ENCODE measurements at regions not wholly inside any gene's neighbourhood (a gene's known extent, or its start where the extent isn't known, plus 50 kb on each side); places are given as distances from the start of the nearest gene placed in this dataset.
"Not testable (repeated sequence)": the region's sequence is repeated elsewhere in the genome, so short reads cannot be mapped to it uniquely, and the experiment has no call there.

DNA sequence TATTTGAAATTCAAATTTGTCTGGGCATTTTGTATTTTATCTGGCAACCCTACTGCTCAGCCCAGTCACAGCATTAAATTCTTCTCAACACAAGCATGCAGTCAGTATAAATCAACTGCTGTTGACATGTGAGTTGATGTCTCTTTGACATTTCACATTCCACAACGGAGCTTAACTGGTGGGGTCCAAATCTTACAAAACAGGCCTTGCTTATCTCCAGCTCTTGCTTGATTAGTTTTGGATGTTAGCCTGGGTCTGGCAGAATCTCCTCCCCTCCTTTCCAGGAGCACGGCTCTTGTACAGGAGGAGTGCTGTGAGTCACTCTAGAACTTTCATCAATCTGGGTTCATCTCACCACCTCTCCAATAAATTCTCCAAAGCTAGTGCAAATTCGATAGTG lies 80.8 kb upstream of the PHACTR1 start:
- no peak for DNase-seq
- Mint-ChIP-seq H3K27ac (no peak overlapping the region), H3K4me1 (no peaks in the 10 kb centered on the region), H3K4me3 (no peak overlapping the region), H3K27me3 (no peaks in the 10 kb centered on the region), H3K36me3 (no peaks in the 10 kb centered on the region), H3K9me3 (peaks cover 3% of the 10 kb centered on the region)
- CTCF ChIA-PET, result interaction anchor here (1.3 kb wide), 1 partner anchor 258 kb away, joined by 4 read pairs; no protein-coding TSS in a partner anchor

DNA sequence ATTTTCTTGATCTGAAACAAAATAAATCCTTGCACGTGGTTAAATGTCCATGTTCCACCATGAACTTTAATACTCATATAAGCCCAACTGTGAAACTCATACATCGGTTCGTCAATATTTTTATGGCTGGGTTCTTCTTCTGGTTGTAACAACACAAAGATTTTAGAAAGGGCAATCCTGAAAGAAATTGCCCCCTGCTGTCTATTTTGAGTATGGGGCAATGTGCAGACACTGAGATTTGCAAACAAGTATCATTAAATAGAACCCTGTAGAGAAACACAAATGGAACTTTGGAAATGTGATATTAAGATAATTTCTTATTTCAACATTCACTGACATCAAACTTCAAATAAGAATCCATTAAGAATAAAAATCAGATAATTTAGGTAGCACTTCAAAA lies 80.2 kb upstream of the PHACTR1 start:
- Mint-ChIP-seq H3K4me1 (no peaks in the 10 kb centered on the region), H3K4me3 (no peak overlapping the region), H3K27me3 (no peaks in the 10 kb centered on the region), H3K27ac (no peak overlapping the region), H3K36me3 (no peaks in the 10 kb centered on the region), H3K9me3 (peaks cover 3% of the 10 kb centered on the region)
- no peak for DNase-seq
- CTCF ChIA-PET, result interaction anchor here (1.7 kb wide), 1 partner anchor 257 kb away, joined by 6 read pairs; no protein-coding TSS in a partner anchor

GRCh38 chr6:12637960-12638641 lies 78.5 kb upstream of the PHACTR1 start:
- peaks cover 6% of the 10 kb centered on the region for H3K9me3 Mint-ChIP-seq
- H3K4me3 Mint-ChIP-seq, result no peak overlapping the region
- H3K27me3 Mint-ChIP-seq, result no peaks in the 10 kb centered on the region
- DNase-seq, result peak; percentile 51
- H3K27ac Mint-ChIP-seq, result no peak overlapping the region
- CTCF ChIA-PET, result interaction anchor here (0.6 to 1.7 kb wide), 7 partner anchors 11 to 1054 kb away, joined by 3 to 6 read pairs (median 3); no protein-coding TSS in a partner anchor
- no peaks in the 10 kb centered on the region for H3K4me1 Mint-ChIP-seq
- H3K36me3 Mint-ChIP-seq, result no peaks in the 10 kb centered on the region

DNA sequence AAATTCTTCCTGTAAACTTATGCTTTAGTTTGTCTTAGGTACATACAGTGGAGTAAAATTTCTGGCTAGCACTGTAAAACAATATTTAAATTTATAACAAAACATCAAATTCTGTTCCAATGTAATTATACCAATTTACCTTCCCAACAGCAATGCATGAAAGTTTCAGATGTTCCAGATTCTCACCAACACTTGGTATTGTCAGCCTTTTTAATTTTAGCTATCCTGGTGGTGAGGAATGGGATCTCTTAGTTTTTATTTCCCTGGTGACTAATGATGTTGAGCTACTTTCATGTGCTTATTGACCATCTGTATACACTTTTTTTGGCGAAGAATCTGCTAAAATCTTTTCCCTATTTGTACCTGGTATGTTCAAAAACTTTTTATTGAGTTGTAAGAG lies 76.1 kb upstream of the PHACTR1 start:
- CTCF ChIA-PET, result no interaction called here
- Mint-ChIP-seq H3K27me3 (no peaks in the 10 kb centered on the region), H3K4me3 (no peak overlapping the region), H3K27ac (no peak overlapping the region), H3K9me3 (peaks cover 6% of the 10 kb centered on the region), H3K36me3 (no peaks in the 10 kb centered on the region), H3K4me1 (no peaks in the 10 kb centered on the region)
- DNase-seq, result no peak

DNA sequence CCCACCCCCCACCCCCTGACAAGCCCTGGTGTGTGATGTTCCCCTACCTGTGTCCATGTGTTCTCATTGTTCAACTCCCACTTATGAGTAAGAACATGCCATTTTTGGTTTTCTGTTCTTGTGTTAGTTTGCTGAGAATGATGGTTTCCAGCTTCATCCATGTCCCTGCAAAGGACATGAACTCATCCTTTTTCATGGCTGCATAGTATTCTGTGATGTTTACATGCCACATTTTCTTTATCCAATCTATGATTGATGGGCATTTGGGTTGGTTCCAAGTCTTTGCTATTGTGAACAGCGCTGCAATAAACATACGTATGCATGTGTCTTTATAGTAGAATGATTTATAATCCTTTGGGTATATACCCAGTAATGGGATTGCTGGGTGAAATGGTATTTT lies 74.8 kb upstream of the PHACTR1 start:
- H3K36me3 Mint-ChIP-seq, H3K4me1 Mint-ChIP-seq, H3K27me3 Mint-ChIP-seq, H3K4me3 Mint-ChIP-seq, H3K27ac Mint-ChIP-seq, DNase-seq, H3K9me3 Mint-ChIP-seq, CTCF ChIA-PET: not testable (repeated sequence)

DNA sequence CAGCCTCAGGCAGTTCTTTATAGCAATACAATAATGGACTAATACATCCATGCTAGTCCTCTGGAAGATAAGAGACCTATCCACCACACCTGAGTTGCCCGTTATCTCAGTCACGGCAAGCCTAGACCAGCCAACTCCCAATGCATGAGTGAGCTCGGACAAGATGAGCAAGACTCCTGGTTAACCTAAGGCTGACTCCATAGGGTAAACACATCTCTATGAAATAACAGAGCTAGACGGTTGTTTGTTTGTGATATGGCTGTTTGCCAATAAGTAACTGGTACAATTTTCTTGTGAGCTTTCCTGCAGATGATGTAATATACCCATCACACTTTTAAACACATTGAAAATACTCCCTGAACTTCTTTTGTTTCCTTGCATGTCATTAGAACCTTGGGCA lies 70.6 kb upstream of the PHACTR1 start:
- no peak for DNase-seq
- H3K4me1 Mint-ChIP-seq, result no peaks in the 10 kb centered on the region
- CTCF ChIA-PET, result no interaction called here
- no peak overlapping the region for H3K4me3 Mint-ChIP-seq
- no peak overlapping the region for H3K27ac Mint-ChIP-seq
- no peaks in the 10 kb centered on the region for H3K27me3 Mint-ChIP-seq
- peaks cover 3% of the 10 kb centered on the region for H3K9me3 Mint-ChIP-seq
- H3K36me3 Mint-ChIP-seq, result no peaks in the 10 kb centered on the region

GRCh38 chr6:12648171-12648570 lies 68.4 kb upstream of the PHACTR1 start:
- H3K4me1 Mint-ChIP-seq, result no peaks in the 10 kb centered on the region
- CTCF ChIA-PET, result no interaction called here
- DNase-seq, result no peak
- H3K36me3 Mint-ChIP-seq, result no peaks in the 10 kb centered on the region
- peaks cover 4% of the 10 kb centered on the region for H3K27me3 Mint-ChIP-seq
- no peak overlapping the region for H3K27ac Mint-ChIP-seq
- H3K4me3 Mint-ChIP-seq, result no peak overlapping the region
- no peaks in the 10 kb centered on the region for H3K9me3 Mint-ChIP-seq

- no peak overlapping the region for H3K4me3 Mint-ChIP-seq
- no peaks in the 10 kb centered on the region for H3K9me3 Mint-ChIP-seq
- no peaks in the 10 kb centered on the region for H3K36me3 Mint-ChIP-seq
- H3K27ac Mint-ChIP-seq, result no peak overlapping the region
- H3K27me3 Mint-ChIP-seq, result peaks cover 4% of the 10 kb centered on the region
- CTCF ChIA-PET, result no interaction called here
- no peak for DNase-seq
- no peaks in the 10 kb centered on the region for H3K4me1 Mint-ChIP-seq
These were observed 67.2 kb upstream of the PHACTR1 start for GRCh38 chr6:12649325-12649724.

GRCh38 chr6:12653486-12653885 lies 63.1 kb upstream of the PHACTR1 start:
- H3K9me3 Mint-ChIP-seq, result no peaks in the 10 kb centered on the region
- H3K27ac Mint-ChIP-seq, result no peak overlapping the region
- H3K4me3 Mint-ChIP-seq, result no peak overlapping the region
- peaks cover 8% of the 10 kb centered on the region for H3K4me1 Mint-ChIP-seq
- H3K36me3 Mint-ChIP-seq, result no peaks in the 10 kb centered on the region
- no peak for DNase-seq
- peaks cover 4% of the 10 kb centered on the region for H3K27me3 Mint-ChIP-seq
- CTCF ChIA-PET, result interaction anchor here (1.4 kb wide), 1 partner anchor 15 kb away, joined by 5 read pairs; no protein-coding TSS in a partner anchor

GRCh38 chr6:12654107-12654506 lies 62.5 kb upstream of the PHACTR1 start:
- H3K9me3 Mint-ChIP-seq, result no peaks in the 10 kb centered on the region
- DNase-seq, result no peak
- H3K4me3 Mint-ChIP-seq, result no peak overlapping the region
- peaks cover 8% of the 10 kb centered on the region for H3K4me1 Mint-ChIP-seq
- no peaks in the 10 kb centered on the region for H3K36me3 Mint-ChIP-seq
- H3K27me3 Mint-ChIP-seq, result peaks cover 4% of the 10 kb centered on the region
- H3K27ac Mint-ChIP-seq, result no peak overlapping the region
- CTCF ChIA-PET, result interaction anchor here (1.4 kb wide), 1 partner anchor 16 kb away, joined by 5 read pairs; no protein-coding TSS in a partner anchor

- Mint-ChIP-seq H3K27ac (no peak overlapping the region), H3K27me3 (peaks cover 4% of the 10 kb centered on the region), H3K4me3 (no peak overlapping the region), H3K9me3 (no peaks in the 10 kb centered on the region), H3K4me1 (peaks cover 8% of the 10 kb centered on the region), H3K36me3 (no peaks in the 10 kb centered on the region)
- DNase-seq, result no peak
- CTCF ChIA-PET, result interaction anchor here (1.4 kb wide), 1 partner anchor 16 kb away, joined by 5 read pairs; no protein-coding TSS in a partner anchor
These were observed 62.1 kb upstream of the PHACTR1 start for GRCh38 chr6:12654514-12654913.

GRCh38 chr6:12656906-12657305 lies 59.7 kb upstream of the PHACTR1 start:
- H3K27ac Mint-ChIP-seq, result no peak overlapping the region
- H3K9me3 Mint-ChIP-seq, result no peaks in the 10 kb centered on the region
- H3K36me3 Mint-ChIP-seq, result no peaks in the 10 kb centered on the region
- H3K4me1 Mint-ChIP-seq, result peaks cover 8% of the 10 kb centered on the region
- no peak overlapping the region for H3K4me3 Mint-ChIP-seq
- H3K27me3 Mint-ChIP-seq, result peaks cover 4% of the 10 kb centered on the region
- no peak for DNase-seq
- CTCF ChIA-PET, result no interaction called here

- no peak overlapping the region for H3K4me3 Mint-ChIP-seq
- no peak for DNase-seq
These were observed 58.7 kb upstream of the PHACTR1 start for GRCh38 chr6:12657884-12658283.

DNA sequence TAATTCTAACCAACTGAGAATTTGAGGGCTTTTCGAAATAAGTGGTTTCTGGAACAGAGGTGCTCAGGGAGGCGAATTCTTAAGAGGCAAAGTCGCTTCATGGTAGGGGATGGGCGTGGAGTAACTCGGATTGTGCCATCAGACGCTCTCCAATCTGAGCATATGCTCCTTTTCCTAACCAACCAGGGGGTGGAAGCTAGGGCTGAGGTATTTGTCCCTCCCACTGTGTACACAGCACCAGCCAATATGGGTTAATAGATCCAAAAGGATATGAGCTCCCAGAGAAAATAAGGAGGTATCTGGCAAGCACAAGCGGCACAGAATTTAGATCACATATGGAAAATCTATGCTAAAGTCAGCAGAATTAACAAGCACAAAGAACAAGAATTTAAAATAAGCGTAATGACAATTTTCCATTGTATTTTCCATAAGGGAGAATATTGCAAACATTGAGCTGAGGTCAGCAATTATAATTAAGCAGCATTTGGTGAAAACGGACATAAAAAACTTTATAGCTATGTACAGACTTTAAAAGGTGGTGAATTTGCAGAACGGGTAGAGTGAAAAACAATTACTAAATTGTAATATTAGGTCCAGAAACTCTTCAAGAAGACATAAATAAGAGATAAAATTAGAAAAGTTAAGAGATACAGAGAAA lies 55.0 kb upstream of the PHACTR1 start:
- Mint-ChIP-seq H3K4me3 (no peak overlapping the region), H3K36me3 (no peaks in the 10 kb centered on the region), H3K9me3 (no peaks in the 10 kb centered on the region), H3K27ac (no peak overlapping the region), H3K4me1 (no peaks in the 10 kb centered on the region), H3K27me3 (no peaks in the 10 kb centered on the region)
- DNase-seq, result no peak
- CTCF ChIA-PET, result no interaction called here

More at GRCh38 chr6:12657884-12658283, 58.7 kb upstream of the PHACTR1 start:
- Mint-ChIP-seq H3K9me3 (no peaks in the 10 kb centered on the region), H3K36me3 (no peaks in the 10 kb centered on the region), H3K27me3 (peaks cover 2% of the 10 kb centered on the region), H3K4me1 (peaks cover 8% of the 10 kb centered on the region), H3K27ac (no peak overlapping the region)
- CTCF ChIA-PET, result no interaction called here

Data from activated naive CD4-positive, alpha-beta T cell treated with anti-CD3 and anti-CD28 coated beads, Interleukin-2, amount 10 ng/mL, durations not matched to agents 7 days and 5 days (primary cell).